Heart left ventricle (tissue), 13 donors: ENCODE measurements at regions not wholly inside any gene's neighbourhood (a gene's known extent, or its start where the extent isn't known, plus 50 kb on each side); places are given as distances from the start of the nearest gene placed in this dataset.

Experiments used
- CTCF ChIP-seq, 12 donors: fragments of 200-600 bp; sonication (generic) in 4 of 12; IDR thresholded peaks; one replicate each; pipeline versions ENCODE4 v1.5.0 to v1.8.0; 2018 to 2022; ENCODE audit warnings: antibody characterized with exemption in 12 of 12, mild to moderate bottlenecking in 5 of 12
- POLR2A ChIP-seq, 2 donors: fragments of 450-650 bp; IDR thresholded peaks; one replicate each; pipeline ENCODE4 v1.6.1; 2017; ENCODE audit warnings: antibody characterized with exemption in 2 of 2, mild to moderate bottlenecking in 2 of 2, moderate library complexity in 2 of 2
- donor health status: ischemic (EF 13 %, LVEDD 7.1; RV severe dilation, severe dysfunction).
- donor health status: DM: no; HTN: yes; CAD: no.
- donor health status: DM: no; HTN: no; CAD: no.
- donor health status: ischemic (EF 25% LVEDD 6.9; RV normal size, moderate dysfunction).
- donor health status: ischemic (EF 25% LVEDD 5.7; RV mildly dilated, moderate dysfunction).
- donor health status: ischemic (EF 35%, LVEDD 5.7; RV mildly dilated, moderate dysfunction).
- donor health status: nonischemic (EF 11% LVEDD 7.7; RV severe dilation, severe dysfunction).
- donor health status: DM: yes; HTN: yes; CAD: no.
- donor health status: PGD.
- donor health status: ischemic (EF 29% LVEDD 5.4; RV normal size, mild dysfunction).
- donor health status: nonischemic (EF 23%, LVEDD 6.1; RV moderate dilation, normal function).

- TF ChIP-seq CTCF (IDR thresholded peaks at IDR 0.05) (no peak), POLR2A (IDR thresholded peaks at IDR 0.05) (no peak)
Measured at GRCh38 chr4:3878678-3879077, 112.5 kb downstream of the ADRA2C start.
